ENCODE measurements at regions not wholly inside any gene's neighbourhood (a gene's known extent, or its start where the extent isn't known, plus 50 kb on each side); places are given as distances from the start of the nearest gene placed in this dataset.

GRCh38 chr2:16051841-16052564 is 111.7 kb downstream of the MYCN start:
- H3K9me3 ChIP-seq: no peaks in the 10 kb centered on the region
- H3K4me1 ChIP-seq: peaks cover 0 to 11% (median 2%) of the 10 kb centered on the region in 6 donors
- no peak overlapping the region for H3K4me3 ChIP-seq
- no peak for TF ChIP-seq POLR2A (IDR thresholded peaks at IDR 0.05)
- no peak for TF ChIP-seq POLR2AphosphoS5 (IDR thresholded peaks at IDR 0.05)
- no peak for TF ChIP-seq CTCF (IDR thresholded peaks at IDR 0.05 in 8 of 11, conservative IDR thresholded peaks at IDR 0.05 in 3 of 11)
- H3K36me3 ChIP-seq: no peaks in the 10 kb centered on the region
- 81 to 96% (median 88%) methylated on average over 5 to 6 of the region's 6 CpGs for WGBS, 5 donors
- H3K27me3 ChIP-seq (replicated peaks in 1 of 7): no peaks in the 10 kb centered on the region
- intact Hi-C loops (cut with DNase I; ENCODE audit: low total_unique reads): no loop called here
- H3K27ac ChIP-seq: no peak overlapping the region
- DNase-seq: no peak

- intact Hi-C loops (cut with DNase I; ENCODE audit: low total_unique reads): no loop called here
- TF ChIP-seq POLR2A (IDR thresholded peaks at IDR 0.05) (no peak), POLR2AphosphoS5 (IDR thresholded peaks at IDR 0.05) (no peak), CTCF (IDR thresholded peaks at IDR 0.05 in 8 of 11, conservative IDR thresholded peaks at IDR 0.05 in 3 of 11) (no peak)
Measured at GRCh38 chr2:16050908-16051489, 110.6 kb downstream of the MYCN start.

GRCh38 chr2:16050261-16050907 is 110.0 kb downstream of the MYCN start:
- no peaks in the 10 kb centered on the region for H3K36me3 ChIP-seq
- 81 to 87% (median 86%) methylated on average over 12 of the region's 12 CpGs for WGBS, 5 donors
- intact Hi-C loops (cut with DNase I; ENCODE audit: low total_unique reads): no loop called here
- DNase-seq: no peak
- no peak overlapping the region for H3K4me3 ChIP-seq
- no peaks in the 10 kb centered on the region for H3K27me3 ChIP-seq (replicated peaks in 1 of 7)
- H3K27ac ChIP-seq: no peak overlapping the region
- TF ChIP-seq POLR2A (IDR thresholded peaks at IDR 0.05): no peak
- TF ChIP-seq CTCF (IDR thresholded peaks at IDR 0.05 in 8 of 11, conservative IDR thresholded peaks at IDR 0.05 in 3 of 11): no peak
- no peak for TF ChIP-seq POLR2AphosphoS5 (IDR thresholded peaks at IDR 0.05)
- no peaks in the 10 kb centered on the region for H3K4me1 ChIP-seq
- H3K9me3 ChIP-seq: no peaks in the 10 kb centered on the region

More at GRCh38 chr2:16050908-16051489, 110.6 kb downstream of the MYCN start:
- Histone ChIP-seq H3K36me3 (no peaks in the 10 kb centered on the region), H3K4me3 (no peak overlapping the region), H3K27me3 (replicated peaks in 1 of 7) (no peaks in the 10 kb centered on the region), H3K27ac (no peak overlapping the region), H3K4me1 (peaks cover 0 to 6% (median 0%) of the 10 kb centered on the region in 6 donors), H3K9me3 (no peaks in the 10 kb centered on the region)
- WGBS, 5 donors: 75 to 93% (median 88%) methylated on average over 11 of the region's 11 CpGs
- no peak for DNase-seq

- DNase-seq: no peak
- intact Hi-C loops (cut with DNase I; ENCODE audit: low total_unique reads): no loop called here
- no peak overlapping the region for H3K4me3 ChIP-seq
- no peak for TF ChIP-seq POLR2A (IDR thresholded peaks at IDR 0.05)
- no peak for TF ChIP-seq POLR2AphosphoS5 (IDR thresholded peaks at IDR 0.05)
- no peak for TF ChIP-seq CTCF (IDR thresholded peaks at IDR 0.05 in 8 of 11, conservative IDR thresholded peaks at IDR 0.05 in 3 of 11)
- no peaks in the 10 kb centered on the region for H3K9me3 ChIP-seq
- H3K27me3 ChIP-seq (replicated peaks in 1 of 7): no peaks in the 10 kb centered on the region
- no peaks in the 10 kb centered on the region for H3K4me1 ChIP-seq
- WGBS, 5 donors: 81 to 92% (median 88%) methylated on average over 7 of the region's 7 CpGs
- no peaks in the 10 kb centered on the region for H3K36me3 ChIP-seq
- H3K27ac ChIP-seq: no peak overlapping the region
Measured at GRCh38 chr2:16049406-16049805, 109.1 kb downstream of the MYCN start.
